HPDE6-E6E7 (cell line): ENCODE measurements at regions not wholly inside any gene's neighbourhood (a gene's known extent, or its start where the extent isn't known, plus 50 kb on each side); places are given as distances from the start of the nearest gene placed in this dataset.
"Not testable (repeated sequence)": the region's sequence is repeated elsewhere in the genome, so short reads cannot be mapped to it uniquely, and the experiment has no call there.

Experiments used
- DNase-seq: peaks from one replicate; pipeline ENCODE4 v3.0.0; 2011; ENCODE audit warnings: missing footprints; ENCODE audit errors: extremely low spot score

GRCh38 chr15:20289538-20290103 lies 252.0 kb downstream of the GOLGA6L6 start:
- DNase-seq, result not testable (repeated sequence)

GRCh38 chr15:20288800-20289537 lies 252.6 kb downstream of the GOLGA6L6 start:
- DNase-seq, result not testable (repeated sequence)

- not testable (repeated sequence) for DNase-seq
Observed at GRCh38 chr15:20286559-20286958, 255.0 kb downstream of the GOLGA6L6 start.

GRCh38 chr15:20285696-20286300 lies 255.8 kb downstream of the GOLGA6L6 start:
- not testable (repeated sequence) for DNase-seq

- DNase-seq, result not testable (repeated sequence)
Observed at GRCh38 chr15:20284891-20285535, 256.6 kb downstream of the GOLGA6L6 start.

- DNase-seq, result not testable (repeated sequence)
Observed at GRCh38 chr15:20283651-20284050, 257.9 kb downstream of the GOLGA6L6 start.

- not testable (repeated sequence) for DNase-seq
Observed at GRCh38 chr15:20282491-20282943, 259.1 kb downstream of the GOLGA6L6 start.

- DNase-seq, result not testable (repeated sequence)
Observed at GRCh38 chr15:20281567-20282275, 259.9 kb downstream of the GOLGA6L6 start.

- DNase-seq, result no peak
Observed at GRCh38 chr15:20280933-20281463, 260.6 kb downstream of the GOLGA6L6 start.

- not testable (repeated sequence) for DNase-seq
Observed at GRCh38 chr15:20280141-20280932, 261.3 kb downstream of the GOLGA6L6 start.

GRCh38 chr15:20279056-20279455 lies 262.5 kb downstream of the GOLGA6L6 start:
- DNase-seq, result not testable (repeated sequence)

GRCh38 chr15:20278376-20278775 lies 263.2 kb downstream of the GOLGA6L6 start:
- not testable (repeated sequence) for DNase-seq

GRCh38 chr15:20277451-20277850 lies 264.1 kb downstream of the GOLGA6L6 start:
- not testable (repeated sequence) for DNase-seq

GRCh38 chr15:20276312-20277114 lies 265.1 kb downstream of the GOLGA6L6 start:
- not testable (repeated sequence) for DNase-seq

- not testable (repeated sequence) for DNase-seq
Observed at GRCh38 chr15:20275373-20275967, 266.1 kb downstream of the GOLGA6L6 start.

GRCh38 chr15:20272422-20273184 lies 269.0 kb downstream of the GOLGA6L6 start:
- DNase-seq, result no peak

- no peak for DNase-seq
Observed at GRCh38 chr15:20271647-20272046, 270.0 kb downstream of the GOLGA6L6 start.

- DNase-seq, result not testable (repeated sequence)
Observed at GRCh38 chr15:20269956-20270355, 271.6 kb downstream of the GOLGA6L6 start.
